ENCODE measurements at regions not wholly inside any gene's neighbourhood (a gene's known extent, or its start where the extent isn't known, plus 50 kb on each side); places are given as distances from the start of the nearest gene placed in this dataset.

DNA sequence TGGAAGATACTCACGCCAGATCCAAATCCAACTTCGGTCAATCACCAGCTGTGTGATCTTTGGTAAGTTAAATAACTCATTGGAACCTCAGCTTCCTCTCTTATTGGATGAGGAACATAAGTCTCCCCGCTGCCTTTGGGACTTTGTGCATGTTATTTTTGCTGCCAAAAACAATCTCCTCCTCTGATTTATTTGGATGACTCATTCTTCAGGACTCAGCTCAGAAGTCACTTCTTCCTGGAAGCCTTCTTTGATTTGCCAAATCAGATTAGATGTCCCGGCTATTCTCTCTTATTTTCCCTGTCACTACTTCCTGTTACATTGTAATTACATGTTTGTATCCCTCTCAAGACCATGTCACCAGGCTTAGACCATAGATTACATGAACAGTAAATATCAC, 138.0 kb upstream of the BOD1L1 start:
- TF ChIP-seq ZBTB33 (IDR thresholded peaks at IDR 0.05; ENCODE audit: borderline replicate concordance, low read depth) (no peak), GABPA (IDR thresholded peaks at IDR 0.05; ENCODE audit: low read depth) (no peak), MXI1 (IDR thresholded peaks at IDR 0.05; ENCODE audit: low read depth, low read length) (no peak), EP300 (IDR thresholded peaks at IDR 0.05; ENCODE audit: borderline replicate concordance in 1 of 2, low read depth in 1 of 2, low read length in 1 of 2) (no peak), POLR2AphosphoS5 (IDR thresholded peaks at IDR 0.05; ENCODE audit: low read depth, low read length) (no peak)
- TF ChIP-seq, protein P1, sequence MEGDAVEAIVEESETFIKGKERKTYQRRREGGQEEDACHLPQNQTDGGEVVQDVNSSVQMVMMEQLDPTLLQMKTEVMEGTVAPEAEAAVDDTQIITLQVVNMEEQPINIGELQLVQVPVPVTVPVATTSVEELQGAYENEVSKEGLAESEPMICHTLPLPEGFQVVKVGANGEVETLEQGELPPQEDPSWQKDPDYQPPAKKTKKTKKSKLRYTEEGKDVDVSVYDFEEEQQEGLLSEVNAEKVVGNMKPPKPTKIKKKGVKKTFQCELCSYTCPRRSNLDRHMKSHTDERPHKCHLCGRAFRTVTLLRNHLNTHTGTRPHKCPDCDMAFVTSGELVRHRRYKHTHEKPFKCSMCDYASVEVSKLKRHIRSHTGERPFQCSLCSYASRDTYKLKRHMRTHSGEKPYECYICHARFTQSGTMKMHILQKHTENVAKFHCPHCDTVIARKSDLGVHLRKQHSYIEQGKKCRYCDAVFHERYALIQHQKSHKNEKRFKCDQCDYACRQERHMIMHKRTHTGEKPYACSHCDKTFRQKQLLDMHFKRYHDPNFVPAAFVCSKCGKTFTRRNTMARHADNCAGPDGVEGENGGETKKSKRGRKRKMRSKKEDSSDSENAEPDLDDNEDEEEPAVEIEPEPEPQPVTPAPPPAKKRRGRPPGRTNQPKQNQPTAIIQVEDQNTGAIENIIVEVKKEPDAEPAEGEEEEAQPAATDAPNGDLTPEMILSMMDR (IDR thresholded peaks at IDR 0.05): no peak

Data from SK-N-SH (cell line).